22Rv1 (cell line): ENCODE measurements at regions not wholly inside any gene's neighbourhood (a gene's known extent, or its start where the extent isn't known, plus 50 kb on each side); places are given as distances from the start of the nearest gene placed in this dataset.

Source experiments
- CTCF ChIP-seq: fragments of 450-650 bp; IDR thresholded peaks from 2 replicates; pipeline ENCODE4 v1.5.1; 2017; ENCODE audit warnings: mild to moderate bottlenecking
- ZFX ChIP-seq: fragments of 450-650 bp; IDR thresholded peaks from 2 replicates; pipeline ENCODE4 v1.6.1; 2017; ENCODE audit warnings: antibody characterized with exemption, borderline replicate concordance

GRCh38 chr1:242824435-242824834 is 299.9 kb upstream of the PLD5 start:
- TF ChIP-seq CTCF = no peak
- TF ChIP-seq ZFX = no peak
